OCI-LY3 (cell line): ENCODE measurements at regions not wholly inside any gene's neighbourhood (a gene's known extent, or its start where the extent isn't known, plus 50 kb on each side); places are given as distances from the start of the nearest gene placed in this dataset.

Experiments
- H2AFZ ChIP-seq: fragments of 200-600, 300-600 bp; shearing (Covaris generic); 2 replicates; pipeline ENCODE4 v1.6.0; 2014; ENCODE audit warnings: antibody characterized with exemption, low read depth, low read length
- H3K27ac ChIP-seq: fragments of 200-600, 300-600 bp; sonication (generic); 2 replicates; pipeline ENCODE4 v1.5.1; 2014; ENCODE audit warnings: mild to moderate bottlenecking, low read length, moderate library complexity, mixed read lengths
- H3K27me3 ChIP-seq: fragments of 200-600, 300-600 bp; sonication (generic); 2 replicates; pipeline ENCODE4 v1.6.1; 2014; ENCODE audit warnings: low read depth, low read length, mixed read lengths
- H3K36me3 ChIP-seq: fragments of 200-600, 300-600 bp; sonication (generic); replicated peaks from 2 replicates; pipeline ENCODE3; 2014; ENCODE audit warnings: low read depth, low read length, mixed read lengths
- H3K4me1 ChIP-seq: fragments of 300-600, 200-600 bp; sonication (generic); 2 replicates; pipeline ENCODE4 v1.6.1; 2014; ENCODE audit warnings: low read length, mixed read lengths
- H3K4me2 ChIP-seq: fragments of 200-600, 300-600 bp; sonication (generic); 2 replicates; pipeline ENCODE4 v1.6.1; 2014; ENCODE audit warnings: low read length, mixed read lengths
- H3K4me3 ChIP-seq: fragments of 300-600, 200-600 bp; sonication (generic); 2 replicates; pipeline ENCODE4 v1.5.1; 2014; ENCODE audit warnings: antibody characterized with exemption, mild to moderate bottlenecking, low read length, moderate library complexity
- H3K79me2 ChIP-seq: fragments of 300-600, 200-600 bp; shearing (Covaris generic); 2 replicates; pipeline ENCODE4 v1.6.1; 2014; ENCODE audit warnings: mild to moderate bottlenecking, low read length, mixed read lengths
- H3K9ac ChIP-seq: fragments of 300-600, 200-600 bp; shearing (Covaris generic); 2 replicates; pipeline ENCODE4 v1.6.0; 2014; ENCODE audit warnings: mild to moderate bottlenecking, low read length, moderate library complexity
- H3K9me3 ChIP-seq: fragments of 200-600, 300-600 bp; shearing (Covaris generic); 2 replicates; pipeline ENCODE4 v1.6.1; 2014; ENCODE audit warnings: low read length, mixed read lengths; ENCODE audit not compliant: insufficient read depth
- H4K20me1 ChIP-seq: fragments of 200-600, 300-600 bp; sonication (generic); 2 replicates; pipeline ENCODE4 v1.6.1; 2016; ENCODE audit warnings: low read length, mixed read lengths; ENCODE audit not compliant: insufficient read depth
- EZH2phosphoT487 ChIP-seq: fragments of 200-600 bp; shearing (Covaris generic); IDR thresholded peaks from 2 replicates; pipeline ENCODE4 v1.6.1; 2018; ENCODE audit warnings: antibody characterized with exemption, mixed run types, low read depth
- TF ChIP-seq, protein P1 (sequence below): fragments of 200-600, 300-600 bp; sonication (generic); IDR thresholded peaks from 2 replicates; pipeline ENCODE4 v1.5.1; 2014; ENCODE audit warnings: antibody characterized with exemption, low read length, low read depth

DNA sequence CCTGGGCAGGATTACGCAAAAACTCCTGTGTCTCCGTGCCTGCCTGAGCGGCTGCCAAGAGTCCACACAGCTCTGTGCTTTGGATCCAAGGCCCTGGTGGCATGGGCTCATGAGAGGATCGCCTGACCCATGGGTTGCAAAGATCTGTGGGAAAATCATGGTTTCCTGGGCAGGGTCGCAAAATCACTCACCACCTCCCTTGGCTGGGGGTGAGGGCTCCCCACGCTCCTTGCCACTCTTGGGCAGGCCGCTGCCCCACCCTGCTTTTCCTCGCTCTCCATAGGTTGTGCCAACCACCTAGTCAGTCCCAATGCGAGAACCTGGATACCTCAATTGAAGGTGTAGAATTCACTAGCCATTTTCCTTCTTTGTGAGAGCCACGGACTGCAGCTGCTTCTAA, 66.5 kb upstream of the MAGEB18 start:
- Histone ChIP-seq H3K4me2 (no peak overlapping the region), H3K79me2 (no peaks in the 10 kb centered on the region), H2AFZ (no peak overlapping the region), H3K27ac (no peak overlapping the region), H4K20me1 (no peaks in the 10 kb centered on the region), H3K4me1 (no peaks in the 10 kb centered on the region), H3K27me3 (no peaks in the 10 kb centered on the region), H3K9me3 (no peaks in the 10 kb centered on the region), H3K4me3 (no peak overlapping the region), H3K9ac (no peak overlapping the region), H3K36me3 (no peaks in the 10 kb centered on the region)
- TF ChIP-seq, protein P1, sequence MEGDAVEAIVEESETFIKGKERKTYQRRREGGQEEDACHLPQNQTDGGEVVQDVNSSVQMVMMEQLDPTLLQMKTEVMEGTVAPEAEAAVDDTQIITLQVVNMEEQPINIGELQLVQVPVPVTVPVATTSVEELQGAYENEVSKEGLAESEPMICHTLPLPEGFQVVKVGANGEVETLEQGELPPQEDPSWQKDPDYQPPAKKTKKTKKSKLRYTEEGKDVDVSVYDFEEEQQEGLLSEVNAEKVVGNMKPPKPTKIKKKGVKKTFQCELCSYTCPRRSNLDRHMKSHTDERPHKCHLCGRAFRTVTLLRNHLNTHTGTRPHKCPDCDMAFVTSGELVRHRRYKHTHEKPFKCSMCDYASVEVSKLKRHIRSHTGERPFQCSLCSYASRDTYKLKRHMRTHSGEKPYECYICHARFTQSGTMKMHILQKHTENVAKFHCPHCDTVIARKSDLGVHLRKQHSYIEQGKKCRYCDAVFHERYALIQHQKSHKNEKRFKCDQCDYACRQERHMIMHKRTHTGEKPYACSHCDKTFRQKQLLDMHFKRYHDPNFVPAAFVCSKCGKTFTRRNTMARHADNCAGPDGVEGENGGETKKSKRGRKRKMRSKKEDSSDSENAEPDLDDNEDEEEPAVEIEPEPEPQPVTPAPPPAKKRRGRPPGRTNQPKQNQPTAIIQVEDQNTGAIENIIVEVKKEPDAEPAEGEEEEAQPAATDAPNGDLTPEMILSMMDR = no peak
- no peak for TF ChIP-seq EZH2phosphoT487

DNA sequence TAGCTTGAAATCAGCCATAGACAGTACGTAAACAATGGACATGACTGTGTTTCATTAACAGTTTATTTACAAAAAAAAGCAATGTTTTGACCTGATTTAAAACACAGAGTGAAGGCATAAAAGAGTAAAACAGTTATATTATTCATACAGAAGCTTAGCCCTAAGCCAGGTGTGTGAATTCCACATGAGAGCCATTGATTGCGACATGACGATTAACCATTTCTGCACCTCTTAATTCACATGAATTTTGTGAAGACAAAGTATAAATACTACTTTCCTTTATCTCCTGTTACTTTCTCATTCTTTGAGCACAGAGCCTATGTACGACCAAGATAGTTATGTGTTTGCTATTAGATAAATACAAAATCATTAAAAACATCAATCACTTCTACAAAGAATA, 55.0 kb upstream of the MAGEB18 start:
- TF ChIP-seq, protein P1 = no peak
- no peak for TF ChIP-seq EZH2phosphoT487
- Histone ChIP-seq H3K4me3 (no peak overlapping the region), H3K27me3 (no peaks in the 10 kb centered on the region), H3K4me1 (no peaks in the 10 kb centered on the region), H3K9me3 (no peaks in the 10 kb centered on the region), H2AFZ (no peak overlapping the region), H3K9ac (no peak overlapping the region), H4K20me1 (no peaks in the 10 kb centered on the region), H3K79me2 (no peaks in the 10 kb centered on the region), H3K27ac (no peak overlapping the region), H3K4me2 (no peak overlapping the region), H3K36me3 (no peaks in the 10 kb centered on the region)
